Calu3 (cell line): ENCODE measurements at regions not wholly inside any gene's neighbourhood (a gene's known extent, or its start where the extent isn't known, plus 50 kb on each side); places are given as distances from the start of the nearest gene placed in this dataset.

Experiments
- BruUV-seq: library from RNA; stranded (reverse); fragments of 400-500 nt; replicated peaks from 2 replicates; lab custom pipeline; 2021; lab: Mats Ljungman, UMichigan
- CTCF ChIA-PET: fragments of 300-600 bp; sonication (Branson Sonifier 250); formaldehyde crosslinking; loops from one replicate; lab custom pipeline; 2022; ENCODE audit warnings: antibody characterized with exemption; lab: Charles Lee
- DNase-seq: peaks from one replicate; pipeline ENCODE4 v3.0.0; 2022
- H3K27ac Mint-ChIP-seq: one replicate; pipeline ENCODE4 v1.8.0; 2022; ENCODE audit warnings: mixed read lengths; ENCODE audit not compliant: unreplicated experiment
- H3K27me3 Mint-ChIP-seq: one replicate; pipeline ENCODE4 v1.8.0; 2022; ENCODE audit warnings: mixed read lengths; ENCODE audit not compliant: unreplicated experiment
- H3K36me3 Mint-ChIP-seq: one replicate; pipeline ENCODE4 v1.8.0; 2022; ENCODE audit warnings: mild to moderate bottlenecking, moderate library complexity, mixed read lengths; ENCODE audit not compliant: insufficient read depth, unreplicated experiment
- H3K4me1 Mint-ChIP-seq: one replicate; pipeline ENCODE4 v1.8.0; 2022; ENCODE audit warnings: mild to moderate bottlenecking, low read depth, mixed read lengths; ENCODE audit not compliant: unreplicated experiment
- H3K4me3 Mint-ChIP-seq: one replicate; pipeline ENCODE4 v1.8.0; 2022; ENCODE audit warnings: mild to moderate bottlenecking, low read depth, moderate library complexity, mixed read lengths; ENCODE audit not compliant: unreplicated experiment
- H3K9me3 Mint-ChIP-seq: one replicate; pipeline ENCODE4 v1.8.0; 2022; ENCODE audit warnings: low read depth, mixed read lengths; ENCODE audit not compliant: unreplicated experiment
- intact Hi-C: fragments of 100-400 bp; cut with micrococcal nuclease; formaldehyde crosslinking; loops from one replicate; pipeline ENCODE4 v1.10.0; 2022; ENCODE audit not compliant: unreplicated experiment
- TF ChIP-seq, protein P1 (sequence below): fragments of 200-600 bp; IDR thresholded peaks from one replicate; pipeline ENCODE4 v1.8.0; 2022; ENCODE audit warnings: antibody characterized with exemption; ENCODE audit not compliant: unreplicated experiment

DNA sequence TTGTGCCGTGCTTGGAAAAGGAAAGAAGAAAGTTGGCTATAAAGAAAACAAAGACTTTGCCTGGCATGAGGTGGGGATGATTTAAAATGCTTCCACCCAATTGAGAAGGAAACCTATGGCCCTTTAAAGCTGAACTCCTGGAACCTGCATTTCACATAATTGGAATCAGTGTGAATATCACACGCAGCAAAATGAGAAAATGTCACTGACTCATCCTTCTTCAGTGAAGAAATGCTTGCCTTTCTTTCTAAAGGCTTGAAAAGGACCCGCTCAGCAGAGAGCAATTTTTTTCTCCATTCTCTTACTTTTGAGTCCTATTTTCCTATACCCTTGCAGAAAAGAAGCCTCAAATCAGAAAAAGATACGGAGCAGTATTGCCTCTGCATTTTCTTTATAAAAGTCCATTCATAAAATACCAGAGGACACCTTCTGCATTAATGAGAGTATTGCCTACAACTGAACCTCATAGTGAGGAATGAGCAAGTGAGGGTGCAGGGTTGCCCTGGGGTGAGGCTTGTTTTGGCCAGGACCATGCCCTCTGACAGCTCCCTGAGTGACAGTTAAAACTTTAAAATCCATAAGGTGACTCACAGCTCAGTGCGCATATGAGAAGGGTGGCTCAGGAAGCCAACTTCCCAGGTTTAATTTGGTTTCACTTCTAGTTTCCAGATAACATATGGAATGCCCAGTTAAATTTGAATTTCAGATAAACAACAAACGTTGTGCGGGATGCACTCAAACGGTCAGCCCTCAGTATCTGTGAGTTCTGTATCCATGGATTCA lies 191.9 kb upstream of the GYPC start:
- no peaks in the 10 kb centered on the region for H3K4me1 Mint-ChIP-seq
- TF ChIP-seq, protein P1, sequence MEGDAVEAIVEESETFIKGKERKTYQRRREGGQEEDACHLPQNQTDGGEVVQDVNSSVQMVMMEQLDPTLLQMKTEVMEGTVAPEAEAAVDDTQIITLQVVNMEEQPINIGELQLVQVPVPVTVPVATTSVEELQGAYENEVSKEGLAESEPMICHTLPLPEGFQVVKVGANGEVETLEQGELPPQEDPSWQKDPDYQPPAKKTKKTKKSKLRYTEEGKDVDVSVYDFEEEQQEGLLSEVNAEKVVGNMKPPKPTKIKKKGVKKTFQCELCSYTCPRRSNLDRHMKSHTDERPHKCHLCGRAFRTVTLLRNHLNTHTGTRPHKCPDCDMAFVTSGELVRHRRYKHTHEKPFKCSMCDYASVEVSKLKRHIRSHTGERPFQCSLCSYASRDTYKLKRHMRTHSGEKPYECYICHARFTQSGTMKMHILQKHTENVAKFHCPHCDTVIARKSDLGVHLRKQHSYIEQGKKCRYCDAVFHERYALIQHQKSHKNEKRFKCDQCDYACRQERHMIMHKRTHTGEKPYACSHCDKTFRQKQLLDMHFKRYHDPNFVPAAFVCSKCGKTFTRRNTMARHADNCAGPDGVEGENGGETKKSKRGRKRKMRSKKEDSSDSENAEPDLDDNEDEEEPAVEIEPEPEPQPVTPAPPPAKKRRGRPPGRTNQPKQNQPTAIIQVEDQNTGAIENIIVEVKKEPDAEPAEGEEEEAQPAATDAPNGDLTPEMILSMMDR: no peak

DNA sequence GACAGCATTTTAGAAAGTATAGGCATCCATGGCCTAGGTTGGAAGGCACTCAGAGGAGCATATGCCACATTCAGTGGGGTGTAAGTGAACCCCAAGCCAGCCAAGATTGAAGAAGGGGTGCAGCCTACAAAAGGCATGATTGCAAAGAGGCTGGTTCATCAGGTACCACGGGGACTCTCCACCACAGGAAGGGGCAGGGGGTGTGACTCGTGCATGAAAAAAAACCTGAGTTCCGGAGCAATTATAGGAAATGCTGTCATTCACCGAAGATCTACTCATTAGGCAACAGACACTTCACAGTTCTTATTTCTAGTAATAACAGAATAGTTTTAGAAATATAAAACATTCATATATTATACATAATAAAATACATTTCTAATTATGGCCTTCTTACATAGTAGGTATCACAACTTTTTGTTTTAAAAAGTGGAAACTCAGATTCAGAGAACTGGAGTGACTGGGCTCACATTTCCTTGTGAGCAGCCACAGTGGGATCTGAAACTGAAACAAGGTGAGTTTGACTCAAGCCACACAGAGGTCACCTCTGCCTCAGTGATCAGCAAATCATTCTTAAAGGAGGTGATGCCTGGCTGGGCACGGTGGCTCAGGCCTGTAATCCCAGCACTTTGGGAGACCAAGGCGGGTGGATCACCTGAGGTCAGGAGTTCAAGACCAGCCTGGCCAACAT lies 188.4 kb upstream of the GYPC start:
- H3K27me3 Mint-ChIP-seq: no peaks in the 10 kb centered on the region
- BruUV-seq: no TSS peak
- H3K4me3 Mint-ChIP-seq: no peak overlapping the region
- TF ChIP-seq, protein P1: no peak
- no peaks in the 10 kb centered on the region for H3K4me1 Mint-ChIP-seq
- intact Hi-C loops: no loop called here
- no peak for DNase-seq
- no peak overlapping the region for H3K27ac Mint-ChIP-seq
- H3K9me3 Mint-ChIP-seq: peaks cover 8% of the 10 kb centered on the region
- H3K36me3 Mint-ChIP-seq: no peaks in the 10 kb centered on the region
- CTCF ChIA-PET: no interaction called here

More for the DNA sequence above, 191.9 kb upstream of the GYPC start:
- H3K36me3 Mint-ChIP-seq: no peaks in the 10 kb centered on the region
- H3K4me3 Mint-ChIP-seq: no peak overlapping the region
- CTCF ChIA-PET: no interaction called here
- no peak for DNase-seq
- no peak overlapping the region for H3K27ac Mint-ChIP-seq
- no TSS peak for BruUV-seq
- H3K27me3 Mint-ChIP-seq: no peaks in the 10 kb centered on the region
- peaks cover 10% of the 10 kb centered on the region for H3K9me3 Mint-ChIP-seq
- intact Hi-C loops: no loop called here

DNA sequence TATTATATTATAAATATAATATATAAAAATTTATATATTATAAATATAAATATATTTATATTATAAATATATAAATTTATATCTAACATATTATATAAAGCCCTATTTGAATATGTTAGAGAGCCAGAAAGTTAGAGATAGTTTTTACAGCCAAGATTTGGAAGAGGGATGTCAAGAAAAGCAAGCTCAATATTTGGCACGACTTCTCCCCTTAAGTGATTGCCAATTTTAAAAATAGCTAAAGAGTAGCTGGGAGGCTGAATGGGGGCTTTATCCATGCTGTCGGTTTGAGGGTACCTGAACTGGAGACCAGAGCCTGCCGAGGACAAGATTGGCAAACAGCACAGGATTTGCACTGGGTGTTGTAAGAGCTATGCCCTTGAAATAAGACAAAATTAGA lies 180.9 kb upstream of the GYPC start:
- Mint-ChIP-seq H3K27me3 (no peaks in the 10 kb centered on the region), H3K27ac (no peak overlapping the region), H3K9me3 (peaks cover 10% of the 10 kb centered on the region), H3K4me1 (no peaks in the 10 kb centered on the region), H3K36me3 (no peaks in the 10 kb centered on the region), H3K4me3 (no peak overlapping the region)
- DNase-seq: no peak
- BruUV-seq: no TSS peak
- TF ChIP-seq, protein P1: no peak
- CTCF ChIA-PET: no interaction called here
- intact Hi-C loops: no loop called here

DNA sequence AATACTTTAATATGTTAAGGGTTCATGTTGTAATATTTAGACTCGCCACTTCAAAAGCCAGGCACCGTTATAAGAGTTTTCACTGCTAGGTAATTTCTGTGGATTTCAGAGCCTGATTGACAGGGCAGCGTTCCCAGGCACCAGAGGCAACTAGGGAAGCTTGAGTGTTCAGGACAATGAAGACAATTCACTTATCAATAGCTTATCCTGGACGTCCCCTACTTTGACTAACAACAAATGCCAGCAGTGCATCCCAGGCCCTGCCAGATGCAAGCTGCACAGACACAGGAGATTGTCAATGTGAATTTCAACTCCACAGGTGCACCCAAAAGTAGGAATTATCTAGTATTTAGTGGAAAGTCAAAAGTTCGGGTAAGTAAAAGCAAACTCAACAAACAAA lies 179.3 kb upstream of the GYPC start:
- TF ChIP-seq, protein P1: no peak
- no TSS peak for BruUV-seq
- H3K27me3 Mint-ChIP-seq: no peaks in the 10 kb centered on the region
- no peaks in the 10 kb centered on the region for H3K4me1 Mint-ChIP-seq
- DNase-seq: no peak
- no peak overlapping the region for H3K4me3 Mint-ChIP-seq
- H3K9me3 Mint-ChIP-seq: peaks cover 10% of the 10 kb centered on the region
- CTCF ChIA-PET: no interaction called here
- H3K36me3 Mint-ChIP-seq: no peaks in the 10 kb centered on the region
- intact Hi-C loops: no loop called here
- no peak overlapping the region for H3K27ac Mint-ChIP-seq
